B cell (primary cell): ENCODE measurements at regions not wholly inside any gene's neighbourhood (a gene's known extent, or its start where the extent isn't known, plus 50 kb on each side); places are given as distances from the start of the nearest gene placed in this dataset.

Experiments
- EZH2 ChIP-seq: IDR thresholded peaks from 2 replicates; pipeline ENCODE4 v1.6.1; 2012; ENCODE audit warnings: borderline replicate concordance, low read depth, mild to moderate bottlenecking, moderate library complexity, low read length; ENCODE audit not compliant: insufficient read depth, poor library complexity, severe bottlenecking
- TF ChIP-seq, protein P1 (sequence below): fragments of 200-600 bp; IDR thresholded peaks from one replicate; pipeline ENCODE4 v1.8.0; 2022; ENCODE audit warnings: antibody characterized with exemption, mild to moderate bottlenecking

DNA sequence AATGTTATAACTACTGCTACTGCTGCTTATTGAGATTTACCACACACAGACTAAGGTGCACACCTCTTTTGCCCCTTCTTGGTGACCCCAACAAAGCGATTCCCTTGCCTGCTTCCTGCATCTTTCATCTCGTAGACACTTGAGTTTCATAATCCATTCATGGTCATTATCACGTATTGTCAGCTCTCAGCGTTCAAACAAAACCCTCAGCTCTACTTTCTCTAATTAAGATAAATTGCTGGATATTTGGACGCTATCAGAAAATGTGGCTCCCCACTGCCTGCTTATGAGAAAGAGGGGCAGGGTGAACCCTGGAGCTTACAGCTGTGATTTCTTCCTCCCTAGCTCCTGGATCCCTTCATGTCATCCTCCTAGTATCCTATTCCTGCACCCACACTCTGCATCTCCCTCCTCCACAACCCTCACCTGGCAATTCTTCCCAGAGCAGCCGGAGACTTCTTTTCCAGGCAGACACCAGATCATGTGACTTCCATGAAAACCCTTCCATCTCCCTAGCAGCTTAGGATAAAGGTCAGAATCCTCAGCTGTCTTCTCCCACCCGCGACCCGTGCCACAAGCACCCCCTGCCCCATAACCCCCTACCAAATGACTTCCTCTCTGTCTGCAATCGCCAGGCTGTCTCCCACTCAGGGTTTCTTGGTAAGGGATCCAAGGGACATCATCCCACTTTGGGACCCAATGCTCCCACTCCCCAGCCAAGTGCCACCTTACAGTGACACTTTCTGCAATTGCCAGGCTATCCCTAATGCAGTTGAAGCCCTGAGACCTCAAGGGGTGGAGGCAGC is 146.5 kb downstream of the NSG2 start:
- TF ChIP-seq, protein P1, sequence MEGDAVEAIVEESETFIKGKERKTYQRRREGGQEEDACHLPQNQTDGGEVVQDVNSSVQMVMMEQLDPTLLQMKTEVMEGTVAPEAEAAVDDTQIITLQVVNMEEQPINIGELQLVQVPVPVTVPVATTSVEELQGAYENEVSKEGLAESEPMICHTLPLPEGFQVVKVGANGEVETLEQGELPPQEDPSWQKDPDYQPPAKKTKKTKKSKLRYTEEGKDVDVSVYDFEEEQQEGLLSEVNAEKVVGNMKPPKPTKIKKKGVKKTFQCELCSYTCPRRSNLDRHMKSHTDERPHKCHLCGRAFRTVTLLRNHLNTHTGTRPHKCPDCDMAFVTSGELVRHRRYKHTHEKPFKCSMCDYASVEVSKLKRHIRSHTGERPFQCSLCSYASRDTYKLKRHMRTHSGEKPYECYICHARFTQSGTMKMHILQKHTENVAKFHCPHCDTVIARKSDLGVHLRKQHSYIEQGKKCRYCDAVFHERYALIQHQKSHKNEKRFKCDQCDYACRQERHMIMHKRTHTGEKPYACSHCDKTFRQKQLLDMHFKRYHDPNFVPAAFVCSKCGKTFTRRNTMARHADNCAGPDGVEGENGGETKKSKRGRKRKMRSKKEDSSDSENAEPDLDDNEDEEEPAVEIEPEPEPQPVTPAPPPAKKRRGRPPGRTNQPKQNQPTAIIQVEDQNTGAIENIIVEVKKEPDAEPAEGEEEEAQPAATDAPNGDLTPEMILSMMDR: no peak
- no peak for TF ChIP-seq EZH2
